ENCODE measurements at regions not wholly inside any gene's neighbourhood (a gene's known extent, or its start where the extent isn't known, plus 50 kb on each side); places are given as distances from the start of the nearest gene placed in this dataset.

- TF ChIP-seq CTCF (conservative IDR thresholded peaks at IDR 0.05) (no peak), ZFX (IDR thresholded peaks at IDR 0.05) (no peak)
- no peak overlapping the region for H3K27ac ChIP-seq
These were observed 1011.6 kb downstream of the PCDH9 start for GRCh38 chr13:66218583-66218982.

- H3K27ac ChIP-seq: no peak overlapping the region
- TF ChIP-seq ZFX (IDR thresholded peaks at IDR 0.05): no peak
- TF ChIP-seq CTCF (conservative IDR thresholded peaks at IDR 0.05): no peak
These were observed 1013.4 kb downstream of the PCDH9 start for GRCh38 chr13:66216728-66217127.

- no peak for TF ChIP-seq ZFX (IDR thresholded peaks at IDR 0.05)
- TF ChIP-seq CTCF (conservative IDR thresholded peaks at IDR 0.05): no peak
- H3K27ac ChIP-seq: no peak overlapping the region
These were observed 1015.7 kb downstream of the PCDH9 start for GRCh38 chr13:66214467-66214866.

- no peak overlapping the region for H3K27ac ChIP-seq
- TF ChIP-seq ZFX (IDR thresholded peaks at IDR 0.05) (no peak), CTCF (conservative IDR thresholded peaks at IDR 0.05) (no peak)
These were observed 1017.6 kb downstream of the PCDH9 start for GRCh38 chr13:66212511-66212910.

- H3K27ac ChIP-seq: no peak overlapping the region
- TF ChIP-seq ZFX (IDR thresholded peaks at IDR 0.05) (no peak), CTCF (conservative IDR thresholded peaks at IDR 0.05) (no peak)
These were observed 1019.5 kb downstream of the PCDH9 start for GRCh38 chr13:66210677-66211076.

GRCh38 chr13:66208589-66208988 lies 1021.5 kb downstream of the PCDH9 start:
- TF ChIP-seq ZFX (IDR thresholded peaks at IDR 0.05): no peak
- TF ChIP-seq CTCF (conservative IDR thresholded peaks at IDR 0.05): no peak

GRCh38 chr13:66207610-66208009 lies 1022.5 kb downstream of the PCDH9 start:
- no peak overlapping the region for H3K27ac ChIP-seq
- TF ChIP-seq CTCF (conservative IDR thresholded peaks at IDR 0.05) (no peak), ZFX (IDR thresholded peaks at IDR 0.05) (no peak)

More at GRCh38 chr13:66208589-66208988, 1021.5 kb downstream of the PCDH9 start:
- no peak overlapping the region for H3K27ac ChIP-seq

Measured in C4-2B (cell line).